ENCODE measurements at regions not wholly inside any gene's neighbourhood (a gene's known extent, or its start where the extent isn't known, plus 50 kb on each side); places are given as distances from the start of the nearest gene placed in this dataset.

- no peak for TF ChIP-seq KDM1A (IDR thresholded peaks at IDR 0.05; ENCODE audit: borderline replicate concordance, low read length)
- no peak for TF ChIP-seq RXRA (IDR thresholded peaks at IDR 0.05; ENCODE audit: insufficient read depth, low read depth, low read length)
- no peak for TF ChIP-seq CTBP2 (IDR thresholded peaks at IDR 0.05; ENCODE audit: borderline replicate concordance, insufficient read depth, insufficient read length, low read length)
These were observed 482.4 kb upstream of the NR2F2 start (continued) for GRCh38 chr15:95848126-95848525.

Measured in H1 (cell line).